ENCODE measurements at regions not wholly inside any gene's neighbourhood (a gene's known extent, or its start where the extent isn't known, plus 50 kb on each side); places are given as distances from the start of the nearest gene placed in this dataset.
"Not testable (repeated sequence)": the region's sequence is repeated elsewhere in the genome, so short reads cannot be mapped to it uniquely, and the experiment has no call there.

- not testable (repeated sequence) for TF ChIP-seq CTCF (IDR thresholded peaks at IDR 0.05); POLR2AphosphoS5 (IDR thresholded peaks at IDR 0.05; ENCODE audit: low read depth, low read length); EZH2phosphoT487 (IDR thresholded peaks at IDR 0.05; ENCODE audit: borderline replicate concordance, low read depth); YY1 (IDR thresholded peaks at IDR 0.05; ENCODE audit: low read depth); GABPA (IDR thresholded peaks at IDR 0.05; ENCODE audit: low read depth)
These were observed 58.9 kb upstream of the SYT9 start for GRCh38 chr11:7192785-7193184.
